ENCODE measurements at regions not wholly inside any gene's neighbourhood (a gene's known extent, or its start where the extent isn't known, plus 50 kb on each side); places are given as distances from the start of the nearest gene placed in this dataset.

DNA sequence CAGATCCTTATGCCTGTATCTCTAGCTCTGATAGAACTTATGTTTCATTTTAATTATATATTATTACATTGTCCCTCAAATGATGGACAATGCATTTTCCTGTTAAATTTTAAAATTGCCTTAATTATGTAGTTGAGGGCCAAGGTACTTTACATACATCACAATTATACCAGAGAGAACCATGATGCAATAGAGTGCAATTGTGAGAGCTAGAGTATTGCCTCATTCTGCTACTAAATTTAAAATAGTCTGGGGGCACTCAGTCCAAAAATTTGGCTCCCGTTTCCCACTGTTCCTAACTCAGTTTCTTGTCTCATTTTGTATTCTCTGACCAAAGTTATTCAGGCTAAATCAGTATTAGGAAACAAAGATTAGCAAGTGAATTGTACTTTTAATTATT lies 378.5 kb upstream of the ZFP42 start:
- H3K4me1 Mint-ChIP-seq: no peaks in the 10 kb centered on the region
- no peak overlapping the region for H3K27ac Mint-ChIP-seq
- Histone ChIP-seq H3K4me3 (ENCODE audit: control extremely low read depth in 1 of 5, extremely low read depth in 1 of 5, insufficient read depth in 1 of 5, low read depth in 2 of 5, low read length in 4 of 5) (no peak overlapping the region), H3K4me2 (replicated peaks; ENCODE audit: low read depth, low read length, poor library complexity, severe bottlenecking) (no peak overlapping the region), H2AFZ (ENCODE audit: insufficient read depth, low read depth, low read length, poor library complexity, severe bottlenecking) (no peak overlapping the region), H4K20me1 (ENCODE audit: control insufficient read depth, insufficient read depth, low read length, poor library complexity, severe bottlenecking) (no peaks in the 10 kb centered on the region), H3K9me3 (ENCODE audit: control extremely low read depth in 1 of 3, control insufficient read depth in 2 of 3, insufficient read depth in 1 of 3, low read length in 2 of 3) (peaks cover 0 to 8% (median 0%) of the 10 kb centered on the region in 3 donors), H3K9ac (ENCODE audit: low read length) (no peak overlapping the region), H3K4me1 (ENCODE audit: control insufficient read depth in 2 of 2, insufficient read depth in 2 of 2, low read length in 2 of 2) (no peaks in the 10 kb centered on the region), H3K27ac (ENCODE audit: low read length in 2 of 2) (no peak overlapping the region), H3K36me3 (replicated peaks in 1 of 2; ENCODE audit: control extremely low read depth in 1 of 2, control insufficient read depth in 1 of 2, extremely low read depth in 1 of 2, insufficient read depth in 2 of 2, low read length in 1 of 2) (no peaks in the 10 kb centered on the region), H3K27me3 (replicated peaks in 1 of 4; ENCODE audit: control extremely low read depth in 1 of 4, control insufficient read depth in 3 of 4, insufficient read depth in 4 of 4, low read length in 3 of 4) (no peaks in the 10 kb centered on the region), H3K79me2 (ENCODE audit: control insufficient read depth, insufficient read depth, low read length) (no peaks in the 10 kb centered on the region)
- POLR2A ChIA-PET: no interaction called here
- CTCF ChIA-PET: interaction anchor here (0.9 kb wide), 1 partner anchor 11 kb away, joined by 4 read pairs; no protein-coding TSS in a partner anchor
- intact Hi-C loops (cut with micrococcal nuclease): no loop called here
- peaks cover 2% of the 10 kb centered on the region for H3K9me3 Mint-ChIP-seq (ENCODE audit: insufficient read depth)
- TF ChIP-seq, protein P1, sequence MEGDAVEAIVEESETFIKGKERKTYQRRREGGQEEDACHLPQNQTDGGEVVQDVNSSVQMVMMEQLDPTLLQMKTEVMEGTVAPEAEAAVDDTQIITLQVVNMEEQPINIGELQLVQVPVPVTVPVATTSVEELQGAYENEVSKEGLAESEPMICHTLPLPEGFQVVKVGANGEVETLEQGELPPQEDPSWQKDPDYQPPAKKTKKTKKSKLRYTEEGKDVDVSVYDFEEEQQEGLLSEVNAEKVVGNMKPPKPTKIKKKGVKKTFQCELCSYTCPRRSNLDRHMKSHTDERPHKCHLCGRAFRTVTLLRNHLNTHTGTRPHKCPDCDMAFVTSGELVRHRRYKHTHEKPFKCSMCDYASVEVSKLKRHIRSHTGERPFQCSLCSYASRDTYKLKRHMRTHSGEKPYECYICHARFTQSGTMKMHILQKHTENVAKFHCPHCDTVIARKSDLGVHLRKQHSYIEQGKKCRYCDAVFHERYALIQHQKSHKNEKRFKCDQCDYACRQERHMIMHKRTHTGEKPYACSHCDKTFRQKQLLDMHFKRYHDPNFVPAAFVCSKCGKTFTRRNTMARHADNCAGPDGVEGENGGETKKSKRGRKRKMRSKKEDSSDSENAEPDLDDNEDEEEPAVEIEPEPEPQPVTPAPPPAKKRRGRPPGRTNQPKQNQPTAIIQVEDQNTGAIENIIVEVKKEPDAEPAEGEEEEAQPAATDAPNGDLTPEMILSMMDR (IDR thresholded peaks at IDR 0.05): no peak
- no peak for TF ChIP-seq EZH2 (IDR thresholded peaks at IDR 0.05; ENCODE audit: borderline replicate concordance, insufficient read depth, low read depth, low read length, poor library complexity, severe bottlenecking)
- H3K4me3 Mint-ChIP-seq: no peak overlapping the region
- no peak for ATAC-seq (ENCODE audit: low read depth)
- DNase-seq: no peak
- no peaks in the 10 kb centered on the region for H3K27me3 Mint-ChIP-seq
- no CpG with 5 or more reads among the region's 1 CpG for WGBS (ENCODE audit: insufficient coverage)

DNA sequence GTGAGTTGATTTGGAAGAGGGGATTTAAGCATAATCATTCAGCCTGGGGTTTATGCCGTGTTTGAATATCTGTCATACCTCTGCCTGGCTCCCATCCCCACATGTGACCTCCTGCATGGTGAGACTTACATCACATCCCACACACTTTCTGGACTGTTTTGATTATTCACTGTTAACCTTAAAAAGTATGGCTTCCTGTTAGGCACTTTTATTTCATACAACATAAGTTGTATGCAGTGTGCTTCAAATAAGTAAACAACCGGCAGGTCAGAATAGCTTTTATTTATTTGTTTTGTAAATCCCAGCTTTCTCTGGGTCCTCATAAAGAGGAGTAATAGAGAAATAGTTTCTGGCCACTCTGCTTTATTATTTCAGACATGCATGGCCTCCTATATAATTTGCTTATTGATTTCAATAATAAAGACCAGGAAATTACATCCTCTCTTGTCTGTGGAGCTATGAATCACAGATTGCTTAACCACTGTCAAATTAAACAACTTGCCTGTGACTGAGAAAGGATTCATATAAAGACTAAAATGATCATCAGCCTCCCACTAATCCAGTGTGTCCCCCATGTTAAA lies 376.8 kb upstream of the ZFP42 start:
- H3K27ac Mint-ChIP-seq: no peak overlapping the region
- H3K9me3 Mint-ChIP-seq (ENCODE audit: insufficient read depth): peaks cover 2% of the 10 kb centered on the region
- Histone ChIP-seq H3K9ac (ENCODE audit: low read length) (no peak overlapping the region), H4K20me1 (ENCODE audit: control insufficient read depth, insufficient read depth, low read length, poor library complexity, severe bottlenecking) (no peaks in the 10 kb centered on the region), H3K79me2 (ENCODE audit: control insufficient read depth, insufficient read depth, low read length) (no peaks in the 10 kb centered on the region), H3K4me1 (ENCODE audit: control insufficient read depth in 2 of 2, insufficient read depth in 2 of 2, low read length in 2 of 2) (no peaks in the 10 kb centered on the region), H3K4me3 (ENCODE audit: control extremely low read depth in 1 of 5, extremely low read depth in 1 of 5, insufficient read depth in 1 of 5, low read depth in 2 of 5, low read length in 4 of 5) (no peak overlapping the region), H3K36me3 (replicated peaks in 1 of 2; ENCODE audit: control extremely low read depth in 1 of 2, control insufficient read depth in 1 of 2, extremely low read depth in 1 of 2, insufficient read depth in 2 of 2, low read length in 1 of 2) (no peaks in the 10 kb centered on the region), H3K27me3 (replicated peaks in 1 of 4; ENCODE audit: control extremely low read depth in 1 of 4, control insufficient read depth in 3 of 4, insufficient read depth in 4 of 4, low read length in 3 of 4) (no peaks in the 10 kb centered on the region), H3K9me3 (ENCODE audit: control extremely low read depth in 1 of 3, control insufficient read depth in 2 of 3, insufficient read depth in 1 of 3, low read length in 2 of 3) (peaks cover 0 to 1% (median 0%) of the 10 kb centered on the region in 3 donors), H3K27ac (ENCODE audit: low read length in 2 of 2) (no peak overlapping the region), H3K4me2 (replicated peaks; ENCODE audit: low read depth, low read length, poor library complexity, severe bottlenecking) (no peak overlapping the region), H2AFZ (ENCODE audit: insufficient read depth, low read depth, low read length, poor library complexity, severe bottlenecking) (no peak overlapping the region)
- no peaks in the 10 kb centered on the region for H3K27me3 Mint-ChIP-seq
- ChIA-PET CTCF (no interaction called here), POLR2A (no interaction called here)
- TF ChIP-seq EZH2 (IDR thresholded peaks at IDR 0.05; ENCODE audit: borderline replicate concordance, insufficient read depth, low read depth, low read length, poor library complexity, severe bottlenecking): no peak
- TF ChIP-seq, protein P1 (IDR thresholded peaks at IDR 0.05): no peak
- DNase-seq: no peak
- intact Hi-C loops (cut with micrococcal nuclease): no loop called here
- no peak for ATAC-seq (ENCODE audit: low read depth)
- H3K4me1 Mint-ChIP-seq: no peaks in the 10 kb centered on the region
- H3K4me3 Mint-ChIP-seq: no peak overlapping the region
- WGBS (ENCODE audit: insufficient coverage): no CpG with 5 or more reads among the region's 2 CpGs

All from B cell (primary cell).